ENCODE measurements at regions not wholly inside any gene's neighbourhood (a gene's known extent, or its start where the extent isn't known, plus 50 kb on each side); places are given as distances from the start of the nearest gene placed in this dataset.

- no peak overlapping the region for H3K4me3 ChIP-seq (ENCODE audit: low read depth, low read length)
- no peak for TF ChIP-seq CTCF (IDR thresholded peaks at IDR 0.05; ENCODE audit: borderline replicate concordance, insufficient read depth, low read depth, low read length)
These were observed 193.3 kb downstream of the LURAP1L start for GRCh38 chr9:12968093-12968492.

DNA sequence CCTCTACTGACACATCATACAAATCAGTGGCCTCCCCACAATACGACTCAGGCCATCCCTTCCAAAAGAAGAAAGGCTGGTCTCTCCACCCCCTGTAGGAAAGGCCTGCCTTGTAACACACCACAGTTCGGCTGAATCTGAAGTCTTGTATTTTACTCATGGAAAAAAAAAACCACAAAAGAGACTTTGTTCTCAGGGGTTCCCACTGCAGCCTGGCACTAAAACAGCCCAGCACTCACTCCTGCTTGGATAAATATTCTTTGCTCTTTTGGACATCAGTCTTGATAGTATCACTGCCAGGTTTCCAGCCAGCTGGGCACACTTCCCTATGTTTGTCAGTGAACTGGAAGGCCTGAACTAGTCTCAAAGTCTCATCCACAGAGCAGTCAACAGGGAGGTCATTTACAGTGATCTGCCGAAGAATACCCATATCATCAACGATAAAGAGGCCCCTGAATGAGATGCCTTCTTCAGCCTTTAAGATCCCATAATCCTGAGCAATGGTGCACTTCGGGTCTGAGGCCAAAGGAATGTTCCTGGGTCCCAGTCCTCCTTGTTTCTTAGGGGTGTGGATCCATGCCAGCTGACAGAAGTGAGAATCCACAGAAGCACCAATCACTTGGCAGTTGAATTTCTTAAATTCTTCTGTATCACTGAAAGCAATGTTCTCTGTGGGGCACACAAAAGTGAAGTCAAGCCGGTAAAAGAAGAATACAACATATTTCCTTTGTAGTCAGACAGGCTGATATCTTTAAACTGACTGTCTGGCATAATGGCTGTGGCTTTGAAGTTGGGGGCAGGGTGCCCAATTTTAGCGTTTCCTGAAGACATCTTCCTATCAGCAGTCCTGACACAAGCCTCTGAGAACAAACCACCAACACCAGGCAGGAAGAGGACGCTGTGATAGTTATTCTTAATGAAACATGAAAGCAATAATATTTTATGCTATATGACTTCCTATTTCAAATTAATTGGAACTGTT lies 198.1 kb downstream of the LURAP1L start:
- no peak for TF ChIP-seq CTCF (IDR thresholded peaks at IDR 0.05; ENCODE audit: borderline replicate concordance, insufficient read depth, low read depth, low read length)
- no peak overlapping the region for H3K4me3 ChIP-seq (ENCODE audit: low read depth, low read length)

GRCh38 chr9:12973710-12974109 lies 198.9 kb downstream of the LURAP1L start:
- H3K4me3 ChIP-seq (ENCODE audit: low read depth, low read length): no peak overlapping the region
- TF ChIP-seq CTCF (IDR thresholded peaks at IDR 0.05; ENCODE audit: borderline replicate concordance, insufficient read depth, low read depth, low read length): no peak

DNA sequence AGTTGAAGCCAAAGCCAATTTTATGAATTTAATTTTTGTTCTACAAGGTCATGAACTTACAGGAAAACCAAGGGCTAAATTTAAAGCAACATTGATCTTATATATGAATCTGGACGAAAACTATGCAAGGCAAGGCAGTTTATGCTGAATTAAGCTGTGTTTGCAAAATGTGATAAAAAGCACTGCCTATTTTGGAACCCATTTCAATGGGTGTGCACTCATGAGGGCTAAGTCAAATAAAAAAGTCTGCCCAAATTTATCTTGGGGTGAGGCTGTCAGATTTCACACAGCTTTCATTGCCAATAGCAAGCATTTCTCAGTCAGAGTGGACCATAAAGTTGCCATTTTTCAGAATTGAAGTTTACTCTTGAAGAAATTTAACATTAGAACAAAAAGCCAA lies 199.9 kb downstream of the LURAP1L start:
- no peak overlapping the region for H3K4me3 ChIP-seq (ENCODE audit: low read depth, low read length)
- no peak for TF ChIP-seq CTCF (IDR thresholded peaks at IDR 0.05; ENCODE audit: borderline replicate concordance, insufficient read depth, low read depth, low read length)

- no peak for TF ChIP-seq CTCF (IDR thresholded peaks at IDR 0.05; ENCODE audit: borderline replicate concordance, insufficient read depth, low read depth, low read length)
- no peak overlapping the region for H3K4me3 ChIP-seq (ENCODE audit: low read depth, low read length)
These were observed 200.7 kb downstream of the LURAP1L start for GRCh38 chr9:12975496-12975895.

- no peak overlapping the region for H3K4me3 ChIP-seq (ENCODE audit: low read depth, low read length)
These were observed 205.4 kb downstream of the LURAP1L start for GRCh38 chr9:12980085-12980851.

More at GRCh38 chr9:12980085-12980851, 205.4 kb downstream of the LURAP1L start:
- no peak for TF ChIP-seq CTCF (IDR thresholded peaks at IDR 0.05; ENCODE audit: borderline replicate concordance, insufficient read depth, low read depth, low read length)
